GM23338 (cell line): ENCODE measurements at regions not wholly inside any gene's neighbourhood (a gene's known extent, or its start where the extent isn't known, plus 50 kb on each side); places are given as distances from the start of the nearest gene placed in this dataset.

Source experiments
- ATAC-seq: fragments of 200-7000 bp; cut with Tn5 transposase; 3 replicates; pipeline ENCODE4 v1.9.1; 2020
- DNase-seq: peaks from one replicate; pipeline ENCODE4 v3.0.0-alpha.2; 2015; ENCODE audit warnings: low spot score
- H2AFZ ChIP-seq: fragments of 200-600 bp; sonication (generic); 2 replicates; pipeline ENCODE4 v1.8.0; 2016; ENCODE audit warnings: antibody characterized with exemption, mild to moderate bottlenecking, moderate library complexity
- H3F3A ChIP-seq: fragments of 200-600 bp; sonication (generic); replicated peaks from 2 replicates; pipeline ENCODE4 v1.8.0; 2017; ENCODE audit warnings: antibody characterized with exemption, mixed run types, low read depth
- H3K27ac ChIP-seq: fragments of 200-600 bp; sonication (generic); 2 replicates; pipeline ENCODE4 v1.6.1; 2016; ENCODE audit warnings: low read depth
- H3K27me3 ChIP-seq: fragments of 200-600 bp; sonication (generic); 2 replicates; pipeline ENCODE4 v1.8.0; 2016; ENCODE audit warnings: mild to moderate bottlenecking, mixed run types, moderate library complexity; ENCODE audit not compliant: insufficient read depth
- H3K36me3 ChIP-seq: fragments of 200-600 bp; sonication (generic); 2 replicates; pipeline ENCODE4 v1.8.0; 2016; ENCODE audit warnings: mild to moderate bottlenecking; ENCODE audit not compliant: insufficient read depth
- H3K4me1 ChIP-seq: fragments of 200-600 bp; sonication (generic); 2 replicates; pipeline ENCODE4 v1.8.0; 2016; ENCODE audit warnings: mild to moderate bottlenecking, moderate library complexity; ENCODE audit not compliant: insufficient read depth
- H3K4me2 ChIP-seq: fragments of 200-600 bp; sonication (generic); 2 replicates; pipeline ENCODE4 v1.7.1; 2017; ENCODE audit warnings: mixed run types
- H3K4me3 ChIP-seq: fragments of 200-600 bp; sonication (generic); 2 replicates; pipeline ENCODE4 v1.6.1; 2016; ENCODE audit warnings: mixed run types
- H3K79me2 ChIP-seq: fragments of 200-600 bp; sonication (generic); replicated peaks from 2 replicates; pipeline ENCODE4 v1.8.0; 2017; ENCODE audit warnings: mild to moderate bottlenecking; ENCODE audit not compliant: insufficient read depth
- H3K9me2 ChIP-seq: fragments of 200-600 bp; sonication (generic); 2 replicates; pipeline ENCODE4 v1.8.0; 2017; ENCODE audit not compliant: insufficient read depth
- H4K20me1 ChIP-seq: fragments of 200-600 bp; sonication (generic); replicated peaks from 2 replicates; pipeline ENCODE4 v1.8.0; 2017; ENCODE audit warnings: mild to moderate bottlenecking; ENCODE audit not compliant: insufficient read depth
- H3K27ac Mint-ChIP-seq: 2 replicates; pipeline ENCODE4 v1.8.0; 2020; ENCODE audit warnings: inconsistent platforms, mild to moderate bottlenecking, moderate library complexity, mixed read lengths
- H3K27me3 Mint-ChIP-seq: 3 replicates; pipeline ENCODE4 v1.8.0; 2022; ENCODE audit warnings: low read depth, mild to moderate bottlenecking, moderate library complexity, mixed read lengths, inconsistent platforms; ENCODE audit not compliant: insufficient read depth, poor library complexity
- H3K36me3 Mint-ChIP-seq: 3 replicates; pipeline ENCODE4 v1.8.0; 2021; ENCODE audit warnings: low read depth, mild to moderate bottlenecking, inconsistent platforms, moderate library complexity, mixed read lengths
- H3K4me1 Mint-ChIP-seq: 3 replicates; pipeline ENCODE4 v1.8.0; 2020; ENCODE audit warnings: mild to moderate bottlenecking, inconsistent platforms, mixed read lengths
- H3K4me3 Mint-ChIP-seq: 3 replicates; pipeline ENCODE4 v1.8.0; 2021; ENCODE audit warnings: moderate library complexity, mild to moderate bottlenecking, inconsistent platforms, mixed read lengths
- H3K9me3 Mint-ChIP-seq: 3 replicates; pipeline ENCODE4 v1.8.0; 2020; ENCODE audit warnings: moderate library complexity, mild to moderate bottlenecking, inconsistent platforms, mixed read lengths
- CREB1 ChIP-seq: fragments of 250-450 bp; sonication (Bioruptor Pico); IDR thresholded peaks from 2 replicates; pipeline ENCODE4 v1.5.0; 2020; ENCODE audit warnings: low read depth, mild to moderate bottlenecking, moderate library complexity
- EZH2 ChIP-seq: fragments of 200-600 bp; sonication (generic); IDR thresholded peaks from one replicate; pipeline ENCODE4 v1.8.0; 2017; ENCODE audit warnings: antibody characterized with exemption, mild to moderate bottlenecking, low read depth; ENCODE audit not compliant: unreplicated experiment
- EZH2phosphoT487 ChIP-seq: fragments of 200-600 bp; sonication (generic); IDR thresholded peaks from one replicate; pipeline ENCODE4 v1.8.1; 2018; ENCODE audit warnings: antibody characterized with exemption; ENCODE audit not compliant: unreplicated experiment
- JUNB ChIP-seq: IDR thresholded peaks from one replicate; pipeline ENCODE4 v1.6.1; 2016; ENCODE audit warnings: antibody characterized with exemption; ENCODE audit not compliant: unreplicated experiment
- NANOG ChIP-seq: IDR thresholded peaks from 2 replicates; pipeline ENCODE4 v1.6.1; 2016; ENCODE audit warnings: antibody characterized with exemption, borderline replicate concordance
- POLR2AphosphoS5 ChIP-seq: IDR thresholded peaks from 2 replicates; pipeline ENCODE4 v1.6.1; 2016; ENCODE audit warnings: antibody characterized with exemption, low read depth
- STAT1 ChIP-seq: IDR thresholded peaks from one replicate; pipeline ENCODE4 v1.6.1; 2016; ENCODE audit warnings: antibody characterized with exemption; ENCODE audit not compliant: unreplicated experiment
- ZNF114 ChIP-seq: fragments of 250-450 bp; sonication (Bioruptor Pico); IDR thresholded peaks from 2 replicates; pipeline ENCODE4 v1.5.0; 2020; ENCODE audit warnings: mild to moderate bottlenecking, moderate library complexity
- ZNF331 ChIP-seq: fragments of 250-450 bp; sonication (Bioruptor Pico); IDR thresholded peaks from 2 replicates; pipeline ENCODE4 v1.5.0; 2020; ENCODE audit warnings: low read depth, mild to moderate bottlenecking, moderate library complexity
- TF ChIP-seq, protein P1 (sequence below): IDR thresholded peaks from 2 replicates; pipeline ENCODE4 v1.6.1; 2016; ENCODE audit warnings: antibody characterized with exemption
- TF ChIP-seq, protein P2 (sequence below): IDR thresholded peaks from one replicate; pipeline ENCODE4 v1.6.1; 2018; ENCODE audit warnings: antibody characterized with exemption; ENCODE audit not compliant: unreplicated experiment
- TF ChIP-seq, protein P3 (sequence below): fragments of 250-450 bp; sonication (Bioruptor Pico); IDR thresholded peaks from 2 replicates; pipeline ENCODE4 v1.5.0; 2020; ENCODE audit warnings: mild to moderate bottlenecking, moderate library complexity
- TF ChIP-seq, protein P4 (sequence below), 2 experiments: fragments of 200-600 bp in 1 of 2; sonication (generic) in 1 of 2; conservative IDR thresholded peaks; 2 replicates each; pipeline versions ENCODE4 v1.5.1 to v1.6.1; 2016 to 2017; ENCODE audit warnings: antibody characterized with exemption in 2 of 2, low read depth in 2 of 2, mild to moderate bottlenecking in 2 of 2, moderate library complexity in 1 of 2

DNA sequence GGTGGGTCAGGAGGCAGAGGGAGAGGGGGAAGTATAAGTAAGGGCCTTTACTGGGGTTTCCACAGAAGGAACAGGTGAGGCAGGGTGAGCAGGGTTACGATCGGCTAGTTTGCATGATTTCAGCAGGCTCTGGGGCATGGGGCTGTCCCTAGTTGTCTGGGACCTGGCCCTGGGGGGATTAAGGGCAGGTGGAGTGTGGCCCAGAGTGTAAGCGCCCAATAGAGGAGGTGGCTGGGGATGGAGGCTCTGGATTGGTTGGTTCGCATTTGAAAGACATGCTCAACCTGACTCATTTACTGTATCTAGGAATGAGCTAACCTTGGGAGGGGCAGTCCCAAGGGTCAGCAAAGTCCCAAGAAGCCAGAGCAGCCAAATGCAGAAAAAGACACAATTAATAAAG lies 230.3 kb downstream of the MAP2K4 start:
- Mint-ChIP-seq H3K4me1 (no peaks in the 10 kb centered on the region; the same call in 2 of the 3 replicates), H3K4me3 (no peak overlapping the region), H3K36me3 (no peaks in the 10 kb centered on the region), H3K9me3 (no peaks in the 10 kb centered on the region), H3K27ac (no peak overlapping the region), H3K27me3 (peaks cover 10% of the 10 kb centered on the region)
- DNase-seq (no peak), ATAC-seq (peak; percentile 27; the same call in 2 of the 3 replicates)
- Histone ChIP-seq H3K27ac (no peak overlapping the region), H3K79me2 (no peaks in the 10 kb centered on the region), H3K9me2 (no peaks in the 10 kb centered on the region), H3K27me3 (no peaks in the 10 kb centered on the region), H3K4me2 (no peak overlapping the region), H2AFZ (peak overlapping the region; percentile 28; the same call in 1 of the 2 replicates), H3K36me3 (no peaks in the 10 kb centered on the region), H3F3A (no peaks in the 10 kb centered on the region), H3K4me1 (no peaks in the 10 kb centered on the region), H4K20me1 (no peaks in the 10 kb centered on the region), H3K4me3 (no peak overlapping the region)
- TF ChIP-seq POLR2AphosphoS5 (no peak), EZH2phosphoT487 (no peak), JUNB (no peak), STAT1 (no peak), ZNF331 (CRISPR knock-in tag) (no peak), CREB1 (CRISPR knock-in tag) (no peak), NANOG (no peak), ZNF114 (CRISPR knock-in tag) (no peak), EZH2 (no peak)
- TF ChIP-seq, protein P1, sequence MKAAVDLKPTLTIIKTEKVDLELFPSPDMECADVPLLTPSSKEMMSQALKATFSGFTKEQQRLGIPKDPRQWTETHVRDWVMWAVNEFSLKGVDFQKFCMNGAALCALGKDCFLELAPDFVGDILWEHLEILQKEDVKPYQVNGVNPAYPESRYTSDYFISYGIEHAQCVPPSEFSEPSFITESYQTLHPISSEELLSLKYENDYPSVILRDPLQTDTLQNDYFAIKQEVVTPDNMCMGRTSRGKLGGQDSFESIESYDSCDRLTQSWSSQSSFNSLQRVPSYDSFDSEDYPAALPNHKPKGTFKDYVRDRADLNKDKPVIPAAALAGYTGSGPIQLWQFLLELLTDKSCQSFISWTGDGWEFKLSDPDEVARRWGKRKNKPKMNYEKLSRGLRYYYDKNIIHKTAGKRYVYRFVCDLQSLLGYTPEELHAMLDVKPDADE: no peak
- TF ChIP-seq, protein P2, sequence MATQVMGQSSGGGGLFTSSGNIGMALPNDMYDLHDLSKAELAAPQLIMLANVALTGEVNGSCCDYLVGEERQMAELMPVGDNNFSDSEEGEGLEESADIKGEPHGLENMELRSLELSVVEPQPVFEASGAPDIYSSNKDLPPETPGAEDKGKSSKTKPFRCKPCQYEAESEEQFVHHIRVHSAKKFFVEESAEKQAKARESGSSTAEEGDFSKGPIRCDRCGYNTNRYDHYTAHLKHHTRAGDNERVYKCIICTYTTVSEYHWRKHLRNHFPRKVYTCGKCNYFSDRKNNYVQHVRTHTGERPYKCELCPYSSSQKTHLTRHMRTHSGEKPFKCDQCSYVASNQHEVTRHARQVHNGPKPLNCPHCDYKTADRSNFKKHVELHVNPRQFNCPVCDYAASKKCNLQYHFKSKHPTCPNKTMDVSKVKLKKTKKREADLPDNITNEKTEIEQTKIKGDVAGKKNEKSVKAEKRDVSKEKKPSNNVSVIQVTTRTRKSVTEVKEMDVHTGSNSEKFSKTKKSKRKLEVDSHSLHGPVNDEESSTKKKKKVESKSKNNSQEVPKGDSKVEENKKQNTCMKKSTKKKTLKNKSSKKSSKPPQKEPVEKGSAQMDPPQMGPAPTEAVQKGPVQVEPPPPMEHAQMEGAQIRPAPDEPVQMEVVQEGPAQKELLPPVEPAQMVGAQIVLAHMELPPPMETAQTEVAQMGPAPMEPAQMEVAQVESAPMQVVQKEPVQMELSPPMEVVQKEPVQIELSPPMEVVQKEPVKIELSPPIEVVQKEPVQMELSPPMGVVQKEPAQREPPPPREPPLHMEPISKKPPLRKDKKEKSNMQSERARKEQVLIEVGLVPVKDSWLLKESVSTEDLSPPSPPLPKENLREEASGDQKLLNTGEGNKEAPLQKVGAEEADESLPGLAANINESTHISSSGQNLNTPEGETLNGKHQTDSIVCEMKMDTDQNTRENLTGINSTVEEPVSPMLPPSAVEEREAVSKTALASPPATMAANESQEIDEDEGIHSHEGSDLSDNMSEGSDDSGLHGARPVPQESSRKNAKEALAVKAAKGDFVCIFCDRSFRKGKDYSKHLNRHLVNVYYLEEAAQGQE: no peak
- TF ChIP-seq, protein P3, sequence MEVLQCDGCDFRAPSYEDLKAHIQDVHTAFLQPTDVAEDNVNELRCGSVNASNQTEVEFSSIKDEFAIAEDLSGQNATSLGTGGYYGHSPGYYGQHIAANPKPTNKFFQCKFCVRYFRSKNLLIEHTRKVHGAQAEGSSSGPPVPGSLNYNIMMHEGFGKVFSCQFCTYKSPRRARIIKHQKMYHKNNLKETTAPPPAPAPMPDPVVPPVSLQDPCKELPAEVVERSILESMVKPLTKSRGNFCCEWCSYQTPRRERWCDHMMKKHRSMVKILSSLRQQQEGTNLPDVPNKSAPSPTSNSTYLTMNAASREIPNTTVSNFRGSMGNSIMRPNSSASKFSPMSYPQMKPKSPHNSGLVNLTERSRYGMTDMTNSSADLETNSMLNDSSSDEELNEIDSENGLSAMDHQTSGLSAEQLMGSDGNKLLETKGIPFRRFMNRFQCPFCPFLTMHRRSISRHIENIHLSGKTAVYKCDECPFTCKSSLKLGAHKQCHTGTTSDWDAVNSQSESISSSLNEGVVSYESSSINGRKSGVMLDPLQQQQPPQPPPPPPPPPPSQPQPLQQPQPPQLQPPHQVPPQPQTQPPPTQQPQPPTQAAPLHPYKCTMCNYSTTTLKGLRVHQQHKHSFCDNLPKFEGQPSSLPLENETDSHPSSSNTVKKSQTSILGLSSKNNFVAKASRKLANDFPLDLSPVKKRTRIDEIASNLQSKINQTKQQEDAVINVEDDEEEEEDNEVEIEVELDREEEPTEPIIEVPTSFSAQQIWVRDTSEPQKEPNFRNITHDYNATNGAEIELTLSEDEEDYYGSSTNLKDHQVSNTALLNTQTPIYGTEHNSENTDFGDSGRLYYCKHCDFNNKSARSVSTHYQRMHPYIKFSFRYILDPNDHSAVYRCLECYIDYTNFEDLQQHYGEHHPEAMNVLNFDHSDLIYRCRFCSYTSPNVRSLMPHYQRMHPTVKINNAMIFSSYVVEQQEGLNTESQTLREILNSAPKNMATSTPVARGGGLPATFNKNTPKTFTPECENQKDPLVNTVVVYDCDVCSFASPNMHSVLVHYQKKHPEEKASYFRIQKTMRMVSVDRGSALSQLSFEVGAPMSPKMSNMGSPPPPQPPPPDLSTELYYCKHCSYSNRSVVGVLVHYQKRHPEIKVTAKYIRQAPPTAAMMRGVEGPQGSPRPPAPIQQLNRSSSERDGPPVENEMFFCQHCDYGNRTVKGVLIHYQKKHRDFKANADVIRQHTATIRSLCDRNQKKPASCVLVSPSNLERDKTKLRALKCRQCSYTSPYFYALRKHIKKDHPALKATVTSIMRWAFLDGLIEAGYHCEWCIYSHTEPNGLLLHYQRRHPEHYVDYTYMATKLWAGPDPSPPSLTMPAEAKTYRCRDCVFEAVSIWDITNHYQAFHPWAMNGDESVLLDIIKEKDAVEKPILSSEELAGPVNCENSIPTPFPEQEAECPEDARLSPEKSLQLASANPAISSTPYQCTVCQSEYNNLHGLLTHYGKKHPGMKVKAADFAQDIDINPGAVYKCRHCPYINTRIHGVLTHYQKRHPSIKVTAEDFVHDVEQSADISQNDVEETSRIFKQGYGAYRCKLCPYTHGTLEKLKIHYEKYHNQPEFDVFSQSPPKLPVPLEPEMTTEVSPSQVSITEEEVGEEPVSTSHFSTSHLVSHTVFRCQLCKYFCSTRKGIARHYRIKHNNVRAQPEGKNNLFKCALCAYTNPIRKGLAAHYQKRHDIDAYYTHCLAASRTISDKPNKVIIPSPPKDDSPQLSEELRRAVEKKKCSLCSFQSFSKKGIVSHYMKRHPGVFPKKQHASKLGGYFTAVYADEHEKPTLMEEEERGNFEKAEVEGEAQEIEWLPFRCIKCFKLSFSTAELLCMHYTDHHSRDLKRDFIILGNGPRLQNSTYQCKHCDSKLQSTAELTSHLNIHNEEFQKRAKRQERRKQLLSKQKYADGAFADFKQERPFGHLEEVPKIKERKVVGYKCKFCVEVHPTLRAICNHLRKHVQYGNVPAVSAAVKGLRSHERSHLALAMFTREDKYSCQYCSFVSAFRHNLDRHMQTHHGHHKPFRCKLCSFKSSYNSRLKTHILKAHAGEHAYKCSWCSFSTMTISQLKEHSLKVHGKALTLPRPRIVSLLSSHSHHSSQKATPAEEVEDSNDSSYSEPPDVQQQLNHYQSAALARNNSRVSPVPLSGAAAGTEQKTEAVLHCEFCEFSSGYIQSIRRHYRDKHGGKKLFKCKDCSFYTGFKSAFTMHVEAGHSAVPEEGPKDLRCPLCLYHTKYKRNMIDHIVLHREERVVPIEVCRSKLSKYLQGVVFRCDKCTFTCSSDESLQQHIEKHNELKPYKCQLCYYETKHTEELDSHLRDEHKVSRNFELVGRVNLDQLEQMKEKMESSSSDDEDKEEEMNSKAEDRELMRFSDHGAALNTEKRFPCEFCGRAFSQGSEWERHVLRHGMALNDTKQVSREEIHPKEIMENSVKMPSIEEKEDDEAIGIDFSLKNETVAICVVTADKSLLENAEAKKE (CRISPR knock-in tag): no peak
- TF ChIP-seq, protein P4, sequence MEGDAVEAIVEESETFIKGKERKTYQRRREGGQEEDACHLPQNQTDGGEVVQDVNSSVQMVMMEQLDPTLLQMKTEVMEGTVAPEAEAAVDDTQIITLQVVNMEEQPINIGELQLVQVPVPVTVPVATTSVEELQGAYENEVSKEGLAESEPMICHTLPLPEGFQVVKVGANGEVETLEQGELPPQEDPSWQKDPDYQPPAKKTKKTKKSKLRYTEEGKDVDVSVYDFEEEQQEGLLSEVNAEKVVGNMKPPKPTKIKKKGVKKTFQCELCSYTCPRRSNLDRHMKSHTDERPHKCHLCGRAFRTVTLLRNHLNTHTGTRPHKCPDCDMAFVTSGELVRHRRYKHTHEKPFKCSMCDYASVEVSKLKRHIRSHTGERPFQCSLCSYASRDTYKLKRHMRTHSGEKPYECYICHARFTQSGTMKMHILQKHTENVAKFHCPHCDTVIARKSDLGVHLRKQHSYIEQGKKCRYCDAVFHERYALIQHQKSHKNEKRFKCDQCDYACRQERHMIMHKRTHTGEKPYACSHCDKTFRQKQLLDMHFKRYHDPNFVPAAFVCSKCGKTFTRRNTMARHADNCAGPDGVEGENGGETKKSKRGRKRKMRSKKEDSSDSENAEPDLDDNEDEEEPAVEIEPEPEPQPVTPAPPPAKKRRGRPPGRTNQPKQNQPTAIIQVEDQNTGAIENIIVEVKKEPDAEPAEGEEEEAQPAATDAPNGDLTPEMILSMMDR (conservative IDR thresholded peaks at IDR 0.05; ENCODE audit: low read depth in 2 of 2): no peak
